Endothelial cell (in vitro differentiated cells): ENCODE measurements at regions not wholly inside any gene's neighbourhood (a gene's known extent, or its start where the extent isn't known, plus 50 kb on each side); places are given as distances from the start of the nearest gene placed in this dataset.

Experiments used
- DNase-seq: peaks from one replicate; pipeline ENCODE4 v3.0.0; 2021; ENCODE audit warnings: low spot score
- H3K27ac Mint-ChIP-seq: one replicate; pipeline ENCODE4 v1.8.0; 2021; ENCODE audit warnings: mixed read lengths, inconsistent platforms; ENCODE audit not compliant: unreplicated experiment
- H3K27me3 Mint-ChIP-seq: one replicate; pipeline ENCODE4 v1.8.0; 2021; ENCODE audit warnings: mild to moderate bottlenecking, moderate library complexity, mixed read lengths, inconsistent platforms; ENCODE audit not compliant: unreplicated experiment
- H3K36me3 Mint-ChIP-seq: one replicate; pipeline ENCODE4 v1.8.0; 2021; ENCODE audit warnings: mild to moderate bottlenecking, low read depth, mixed read lengths, inconsistent platforms; ENCODE audit not compliant: unreplicated experiment
- H3K4me1 Mint-ChIP-seq: one replicate; pipeline ENCODE4 v1.8.0; 2021; ENCODE audit warnings: mild to moderate bottlenecking, mixed read lengths, inconsistent platforms; ENCODE audit not compliant: unreplicated experiment
- H3K4me3 Mint-ChIP-seq: one replicate; pipeline ENCODE4 v1.8.0; 2021; ENCODE audit warnings: mild to moderate bottlenecking, mixed read lengths, inconsistent platforms; ENCODE audit not compliant: unreplicated experiment
- H3K9me3 Mint-ChIP-seq: one replicate; pipeline ENCODE4 v1.8.0; 2021; ENCODE audit warnings: mixed read lengths, inconsistent platforms; ENCODE audit not compliant: unreplicated experiment
- CTCF ChIP-seq: fragments of 200-600 bp; sonication (generic); IDR thresholded peaks from one replicate; pipeline ENCODE4 v1.5.0; 2021; ENCODE audit warnings: antibody characterized with exemption; ENCODE audit not compliant: unreplicated experiment

DNA sequence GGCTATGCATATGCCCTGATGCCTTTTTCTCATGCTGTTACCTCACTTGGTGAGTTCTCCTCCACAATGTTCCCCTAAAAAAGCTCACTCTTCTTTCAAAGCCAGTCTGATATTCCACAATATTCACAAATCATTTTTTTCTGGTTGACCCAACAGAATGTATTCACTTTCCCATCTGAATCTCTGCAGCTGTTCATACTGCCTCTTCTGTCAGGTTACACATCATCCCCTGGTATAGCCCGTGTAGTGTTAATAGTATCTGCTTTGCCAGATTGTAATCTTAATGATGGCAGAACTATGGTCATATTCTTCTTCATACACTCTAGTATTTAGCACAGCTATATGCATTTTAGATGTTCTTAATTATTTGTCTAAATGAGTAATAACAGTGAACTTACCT, 544.3 kb downstream of the EFNB2 start:
- H3K4me1 Mint-ChIP-seq, result no peaks in the 10 kb centered on the region
- no peak for DNase-seq
- TF ChIP-seq CTCF, result no peak
- peaks cover 2% of the 10 kb centered on the region for H3K27me3 Mint-ChIP-seq
- no peaks in the 10 kb centered on the region for H3K36me3 Mint-ChIP-seq
- H3K9me3 Mint-ChIP-seq, result no peaks in the 10 kb centered on the region
- no peak overlapping the region for H3K27ac Mint-ChIP-seq
- H3K4me3 Mint-ChIP-seq, result no peak overlapping the region

- no peaks in the 10 kb centered on the region for H3K36me3 Mint-ChIP-seq
- H3K9me3 Mint-ChIP-seq, result no peaks in the 10 kb centered on the region
- H3K4me3 Mint-ChIP-seq, result no peak overlapping the region
- peaks cover 2% of the 10 kb centered on the region for H3K27me3 Mint-ChIP-seq
- H3K27ac Mint-ChIP-seq, result no peak overlapping the region
- no peak for DNase-seq
- H3K4me1 Mint-ChIP-seq, result no peaks in the 10 kb centered on the region
- TF ChIP-seq CTCF, result no peak
These were observed 545.1 kb downstream of the EFNB2 start for GRCh38 chr13:105990256-105990958.

GRCh38 chr13:105984646-105985045, 550.8 kb downstream of the EFNB2 start:
- Mint-ChIP-seq H3K27ac (no peak overlapping the region), H3K4me1 (no peaks in the 10 kb centered on the region)

DNA sequence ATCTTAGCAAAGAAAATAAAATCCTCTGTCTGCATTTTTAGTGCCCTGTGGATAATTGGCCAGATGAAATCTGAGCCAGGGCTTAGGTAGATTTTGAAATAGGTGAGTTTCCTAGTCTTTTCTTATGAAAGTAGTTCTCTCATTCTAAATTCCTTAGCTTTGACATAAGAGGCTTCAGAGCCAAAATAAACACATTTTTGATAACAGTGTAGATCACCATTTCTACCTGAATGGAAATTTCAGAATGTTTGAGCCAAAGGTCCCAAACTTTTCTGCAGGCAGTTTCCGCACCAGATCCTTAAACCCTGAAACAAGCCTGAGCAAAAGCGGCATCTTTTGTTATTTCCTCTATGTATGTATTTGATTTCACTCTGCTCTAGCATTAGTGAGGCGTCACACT, 551.2 kb downstream of the EFNB2 start:
- no peak for TF ChIP-seq CTCF
- Mint-ChIP-seq H3K27ac (no peak overlapping the region), H3K9me3 (no peaks in the 10 kb centered on the region), H3K4me3 (no peak overlapping the region), H3K27me3 (no peaks in the 10 kb centered on the region), H3K4me1 (no peaks in the 10 kb centered on the region), H3K36me3 (no peaks in the 10 kb centered on the region)
- DNase-seq, result no peak

More at GRCh38 chr13:105984646-105985045, 550.8 kb downstream of the EFNB2 start:
- no peak overlapping the region for H3K4me3 Mint-ChIP-seq
- H3K27me3 Mint-ChIP-seq, result no peaks in the 10 kb centered on the region
- TF ChIP-seq CTCF, result no peak
- no peak for DNase-seq
- no peaks in the 10 kb centered on the region for H3K36me3 Mint-ChIP-seq
- no peaks in the 10 kb centered on the region for H3K9me3 Mint-ChIP-seq

DNA sequence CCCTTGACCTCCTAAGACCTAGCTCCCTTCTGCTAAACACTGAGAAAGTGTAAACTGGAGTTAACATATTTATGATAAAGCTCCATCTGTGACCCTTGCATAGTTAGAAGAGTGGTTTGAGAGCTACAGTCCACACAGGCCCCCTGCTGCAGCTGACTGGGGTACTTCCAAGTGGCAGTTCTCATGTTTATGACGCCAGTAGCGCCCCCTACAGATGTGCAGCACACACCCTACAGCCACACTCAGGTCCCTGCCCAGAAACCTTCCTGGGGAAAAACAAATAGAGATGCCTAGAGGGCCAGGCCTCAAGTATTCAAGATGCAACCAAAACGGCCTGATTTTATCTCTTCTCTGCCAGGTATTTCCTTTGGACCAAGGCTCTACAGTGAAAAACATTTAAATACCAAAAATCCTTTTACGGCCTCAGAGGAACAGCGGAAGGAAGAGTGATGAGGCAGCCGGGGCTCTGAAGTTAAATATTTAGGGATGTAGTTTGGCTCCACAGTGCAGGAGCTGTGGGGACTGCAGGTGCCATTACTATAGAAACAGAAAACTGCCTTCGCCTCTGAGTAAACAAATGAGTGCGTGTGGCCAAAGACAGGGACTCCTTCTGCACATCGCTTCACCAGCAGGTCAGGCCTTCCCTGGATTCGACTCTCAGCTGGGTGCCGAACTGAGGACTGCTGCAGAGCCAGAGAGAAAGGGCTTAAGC, 553.1 kb downstream of the EFNB2 start:
- Mint-ChIP-seq H3K4me1 (no peaks in the 10 kb centered on the region), H3K27ac (no peak overlapping the region)
- DNase-seq, result peak; percentile 18

More for the DNA sequence above, 553.1 kb downstream of the EFNB2 start:
- Mint-ChIP-seq H3K4me3 (no peak overlapping the region), H3K27me3 (peaks cover 1% of the 10 kb centered on the region), H3K9me3 (no peaks in the 10 kb centered on the region), H3K36me3 (no peaks in the 10 kb centered on the region)
- peak; percentile 24 for TF ChIP-seq CTCF
